HCT116 (cell line): ENCODE measurements at regions not wholly inside any gene's neighbourhood (a gene's known extent, or its start where the extent isn't known, plus 50 kb on each side); places are given as distances from the start of the nearest gene placed in this dataset.

Source experiments
- ATAC-seq: fragments of 200-7000 bp; cut with Tn5 transposase; 2 replicates; pipeline ENCODE4 v1.9.1; 2020; ENCODE audit warnings: mild to moderate bottlenecking, moderate library complexity
- BruUV-seq: library from RNA; stranded (reverse); fragments of 400-500 nt; replicated peaks from 2 replicates; lab custom pipeline; 2021; lab: Mats Ljungman, UMichigan
- CTCF ChIA-PET: fragments of 300-600 bp; sonication (Branson Sonifier 250); formaldehyde crosslinking; loops from one replicate; lab custom pipeline; 2021; ENCODE audit warnings: antibody characterized with exemption; lab: Charles Lee
- POLR2A ChIA-PET: fragments of 300-600, 350-600 bp; sonication (Branson Sonifier 250); formaldehyde crosslinking; loops from one replicate; lab custom pipeline; 2021; ENCODE audit warnings: antibody characterized with exemption; lab: Charles Lee
- RAD21 ChIA-PET, 2 experiments: fragments of 300-600 bp; sonication (Branson Sonifier 250); formaldehyde crosslinking; loops; one replicate each; lab custom pipeline; 2023; ENCODE audit warnings: low total read pairs in 2 of 2; ENCODE audit not compliant: uncharacterized antibody in 2 of 2, unreplicated experiment in 2 of 2, low non-redundant PET in 1 of 2; lab: Charles Lee
- DNase-seq: peaks from one replicate; pipeline ENCODE4 v3.0.0-alpha.2; 2010; ENCODE audit warnings: low read depth, low spot score
- H2AFZ ChIP-seq: fragments of 200-600 bp; shearing (Covaris generic), sonication (generic); 2 replicates; pipeline ENCODE4 v1.6.1; 2017; ENCODE audit warnings: low read depth, mixed run types, mixed read lengths, antibody characterized with exemption, low read length; ENCODE audit not compliant: poor library complexity, severe bottlenecking
- H3K27ac ChIP-seq: 2 replicates; pipeline ENCODE4 v1.5.1; 2012; ENCODE audit warnings: low read depth, low read length
- H3K27me3 ChIP-seq: fragments of 200-600 bp; sonication (generic); 2 replicates; pipeline ENCODE4 v1.6.1; 2016; ENCODE audit warnings: mixed run types, low read length, mixed read lengths; ENCODE audit not compliant: insufficient read depth
- H3K36me3 ChIP-seq, 2 experiments: fragments of 200-500 bp in 1 of 2; fragments of 200-600 bp in 1 of 2; sonication (Bioruptor generic) in 1 of 2; sonication (generic) in 1 of 2; 2 replicates each; pipeline versions ENCODE4 v1.5.1 to v1.6.1; 2014 to 2016; ENCODE audit warnings: low read length in 2 of 2, inconsistent platforms in 1 of 2, mixed read lengths in 1 of 2, mixed run types in 1 of 2; ENCODE audit not compliant: insufficient read depth in 2 of 2, control insufficient read depth in 1 of 2
- H3K4me1 ChIP-seq, 2 experiments: fragments of 200-600 bp in 1 of 2; sonication (generic) in 1 of 2; 2 replicates each; pipeline versions ENCODE4 v1.5.1 to v1.6.1; 2012 to 2017; ENCODE audit warnings: low read length in 2 of 2, inconsistent platforms in 1 of 2, mild to moderate bottlenecking in 1 of 2, mixed read lengths in 1 of 2, mixed run types in 1 of 2, moderate library complexity in 1 of 2; ENCODE audit not compliant: insufficient read depth in 2 of 2, control insufficient read depth in 1 of 2
- H3K4me2 ChIP-seq: fragments of 200-600 bp; sonication (generic); 2 replicates; pipeline ENCODE4 v1.6.1; 2017; ENCODE audit warnings: mixed run types, low read length, mixed read lengths
- H3K4me3 ChIP-seq, 2 experiments: fragments of 200-600 bp in 1 of 2; sonication (generic) in 1 of 2; replicated peaks in 1 of 2; 2 replicates each; pipeline ENCODE4 v1.5.1; 2011 to 2016; ENCODE audit warnings: low read length in 2 of 2, control low read depth in 1 of 2, low read depth in 1 of 2, mild to moderate bottlenecking in 1 of 2, mixed read lengths in 1 of 2, mixed run types in 1 of 2
- H3K79me2 ChIP-seq: fragments of 200-600 bp; sonication (generic); 2 replicates; pipeline ENCODE4 v1.6.1; 2017; ENCODE audit warnings: mild to moderate bottlenecking, mixed run types, low read length, moderate library complexity, mixed read lengths; ENCODE audit not compliant: insufficient read depth
- H3K9ac ChIP-seq: fragments of 200-600 bp; sonication (generic); 2 replicates; pipeline ENCODE4 v1.6.1; 2016; ENCODE audit warnings: low read length, mixed read lengths
- H3K9me2 ChIP-seq: fragments of 200-600 bp; sonication (generic), shearing (Covaris generic); 2 replicates; pipeline ENCODE4 v1.6.1; 2017; ENCODE audit warnings: mixed run types, mild to moderate bottlenecking, moderate library complexity; ENCODE audit not compliant: insufficient read depth
- H3K9me3 ChIP-seq, 2 experiments: fragments of 200-500 bp in 1 of 2; fragments of 200-600 bp in 1 of 2; sonication (Bioruptor generic) in 1 of 2; sonication (generic) in 1 of 2; 2 replicates each; pipeline ENCODE4 v1.6.1; 2014 to 2017; ENCODE audit warnings: low read length in 2 of 2, mixed read lengths in 2 of 2, inconsistent platforms in 1 of 2, low read depth in 1 of 2, mild to moderate bottlenecking in 1 of 2, mixed run types in 1 of 2, moderate library complexity in 1 of 2; ENCODE audit not compliant: control insufficient read depth in 1 of 2, insufficient read depth in 1 of 2
- H4K20me1 ChIP-seq: fragments of 200-600 bp; sonication (generic), shearing (Covaris generic); 2 replicates; pipeline ENCODE4 v1.6.1; 2017; ENCODE audit warnings: mixed run types, mild to moderate bottlenecking, moderate library complexity; ENCODE audit not compliant: insufficient read depth
- ATF3 ChIP-seq: IDR thresholded peaks from 2 replicates; pipeline ENCODE4 v1.6.1; 2012
- CEBPB ChIP-seq: IDR thresholded peaks from 2 replicates; pipeline ENCODE4 v1.6.1; 2012; ENCODE audit warnings: low read depth
- EGR1 ChIP-seq: IDR thresholded peaks from 2 replicates; pipeline ENCODE4 v1.6.1; 2012; ENCODE audit warnings: low read depth
- EZH2phosphoT487 ChIP-seq: fragments of 200-600 bp; IDR thresholded peaks from 2 replicates; pipeline ENCODE4 v1.6.1; 2018; ENCODE audit warnings: antibody characterized with exemption, borderline replicate concordance
- FOSL1 ChIP-seq: IDR thresholded peaks from 2 replicates; pipeline ENCODE4 v1.6.1; 2012; ENCODE audit warnings: low read depth
- JUND ChIP-seq: IDR thresholded peaks from 2 replicates; pipeline ENCODE4 v1.6.1; 2012
- MAX ChIP-seq: IDR thresholded peaks from 2 replicates; pipeline ENCODE4 v1.6.1; 2012
- POLR2A ChIP-seq: IDR thresholded peaks from 2 replicates; pipeline ENCODE4 v1.7.0; 2011; ENCODE audit warnings: borderline replicate concordance; ENCODE audit not compliant: insufficient read depth, insufficient read length; ENCODE audit errors: extremely low read depth
- RAD21 ChIP-seq: IDR thresholded peaks from 2 replicates; pipeline ENCODE4 v1.6.1; 2012; ENCODE audit warnings: low read depth, mild to moderate bottlenecking
- REST ChIP-seq: IDR thresholded peaks from 2 replicates; pipeline ENCODE4 v1.6.1; 2012; ENCODE audit warnings: low read depth
- SP1 ChIP-seq: IDR thresholded peaks from 2 replicates; pipeline ENCODE4 v1.6.1; 2012; ENCODE audit warnings: low read depth
- TCF7L2 ChIP-seq: IDR thresholded peaks from 2 replicates; pipeline ENCODE4 v1.7.0; 2011; ENCODE audit warnings: borderline replicate concordance, inconsistent platforms; ENCODE audit not compliant: insufficient read depth, insufficient read length; ENCODE audit errors: extremely low read depth
- ZBTB33 ChIP-seq: IDR thresholded peaks from 2 replicates; pipeline ENCODE4 v1.6.1; 2011; ENCODE audit warnings: mild to moderate bottlenecking, low read length, moderate library complexity; ENCODE audit not compliant: insufficient replicate concordance; ENCODE audit errors: extremely low read depth
- ZFX ChIP-seq: fragments of 450-650 bp; IDR thresholded peaks from 2 replicates; pipeline ENCODE4 v1.6.1; 2017
- ZNF274 ChIP-seq: fragments of 200-500 bp; sonication (Bioruptor generic); IDR thresholded peaks from 2 replicates; pipeline ENCODE4 v1.6.1; 2014; ENCODE audit warnings: mild to moderate bottlenecking, low read depth, low read length, inconsistent platforms
- intact Hi-C: fragments of 100-400 bp; cut with micrococcal nuclease; formaldehyde crosslinking; loops from 2 replicates; pipeline ENCODE4 v1.10.0; 2022

GRCh38 chr5:126093041-126093440 is 330.2 kb upstream of the GRAMD2B start:
- ATAC-seq: no peak
- CTCF ChIA-PET: no interaction called here

GRCh38 chr5:126093718-126094117 is 329.5 kb upstream of the GRAMD2B start:
- Histone ChIP-seq H3K9ac (no peak overlapping the region), H4K20me1 (no peaks in the 10 kb centered on the region), H3K79me2 (no peaks in the 10 kb centered on the region), H3K9me3 (no peaks in the 10 kb centered on the region), H2AFZ (no peak overlapping the region), H3K27ac (no peak overlapping the region), H3K36me3 (no peaks in the 10 kb centered on the region), H3K4me3 (no peak overlapping the region), H3K27me3 (no peaks in the 10 kb centered on the region), H3K4me1 (no peaks in the 10 kb centered on the region), H3K9me2 (no peaks in the 10 kb centered on the region), H3K4me2 (no peak overlapping the region)
- BruUV-seq: no TSS peak
- intact Hi-C loops: no loop called here
- CTCF ChIA-PET: no interaction called here
- RAD21 ChIA-PET: no interaction called here
- ATAC-seq: no peak
- POLR2A ChIA-PET: no interaction called here
- no peak for DNase-seq
- TF ChIP-seq POLR2A: no peak
- no peak for TF ChIP-seq FOSL1
- TF ChIP-seq TCF7L2: no peak
- TF ChIP-seq JUND: no peak
- TF ChIP-seq ZFX: no peak
- no peak for TF ChIP-seq EZH2phosphoT487
- TF ChIP-seq RAD21: no peak
- TF ChIP-seq EGR1: no peak
- no peak for TF ChIP-seq REST
- TF ChIP-seq SP1: no peak
- TF ChIP-seq ZBTB33: no peak
- no peak for TF ChIP-seq ZNF274

More at GRCh38 chr5:126093041-126093440, 330.2 kb upstream of the GRAMD2B start:
- Histone ChIP-seq H3K27me3 (no peaks in the 10 kb centered on the region), H3K27ac (no peak overlapping the region), H3K4me1 (no peaks in the 10 kb centered on the region), H3K36me3 (no peaks in the 10 kb centered on the region), H3K9me3 (no peaks in the 10 kb centered on the region), H3K4me3 (no peak overlapping the region), H4K20me1 (no peaks in the 10 kb centered on the region), H3K9me2 (no peaks in the 10 kb centered on the region), H3K9ac (no peak overlapping the region), H3K79me2 (no peaks in the 10 kb centered on the region), H3K4me2 (no peak overlapping the region), H2AFZ (no peak overlapping the region)
- POLR2A ChIA-PET: no interaction called here
- TF ChIP-seq SP1: no peak
- no peak for TF ChIP-seq ATF3
- TF ChIP-seq CEBPB: no peak
- no peak for TF ChIP-seq MAX
- no TSS peak for BruUV-seq
- intact Hi-C loops: no loop called here
- RAD21 ChIA-PET: no interaction called here
- no peak for DNase-seq
